Stimulated activated CD8-positive, alpha-beta memory T cell treated with anti-CD3 and anti-CD28 coated beads, Interleukin-12 subunit alpha, Interleukin-12 subunit beta, amount 100 ng/mL, for 4 hours (primary cell): ENCODE measurements at regions not wholly inside any gene's neighbourhood (a gene's known extent, or its start where the extent isn't known, plus 50 kb on each side); places are given as distances from the start of the nearest gene placed in this dataset.
"Not testable (repeated sequence)": the region's sequence is repeated elsewhere in the genome, so short reads cannot be mapped to it uniquely, and the experiment has no call there.

Experiments
- DNase-seq: peaks from one replicate; pipeline ENCODE4 v3.0.0-alpha.2; 2020; ENCODE audit warnings: low read depth

- DNase-seq, result not testable (repeated sequence)
Measured at GRCh38 chr16:65356721-65357120, 234.9 kb upstream of the CDH11 start.

DNA sequence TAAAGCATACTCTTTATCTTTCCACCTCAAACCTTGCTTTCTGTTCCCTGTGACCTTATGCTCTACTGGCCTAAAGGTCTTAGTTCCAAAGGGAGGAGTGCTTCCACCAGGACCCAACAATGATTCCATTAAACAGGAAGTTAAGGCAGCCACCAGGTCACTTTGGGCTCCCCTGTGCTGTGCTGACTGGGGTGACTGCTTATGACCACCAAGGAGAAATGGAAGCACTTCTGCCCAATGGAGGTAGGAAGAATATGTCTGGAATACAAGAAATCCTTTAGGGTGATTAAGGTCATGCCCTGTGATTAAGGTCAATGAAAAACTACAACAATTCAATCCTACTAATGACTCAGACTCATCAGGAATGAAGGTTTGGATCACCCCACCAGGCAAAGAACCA lies 233.8 kb upstream of the CDH11 start:
- no peak for DNase-seq

- no peak for DNase-seq
Measured at GRCh38 chr16:65353183-65353582, 231.3 kb upstream of the CDH11 start.

DNA sequence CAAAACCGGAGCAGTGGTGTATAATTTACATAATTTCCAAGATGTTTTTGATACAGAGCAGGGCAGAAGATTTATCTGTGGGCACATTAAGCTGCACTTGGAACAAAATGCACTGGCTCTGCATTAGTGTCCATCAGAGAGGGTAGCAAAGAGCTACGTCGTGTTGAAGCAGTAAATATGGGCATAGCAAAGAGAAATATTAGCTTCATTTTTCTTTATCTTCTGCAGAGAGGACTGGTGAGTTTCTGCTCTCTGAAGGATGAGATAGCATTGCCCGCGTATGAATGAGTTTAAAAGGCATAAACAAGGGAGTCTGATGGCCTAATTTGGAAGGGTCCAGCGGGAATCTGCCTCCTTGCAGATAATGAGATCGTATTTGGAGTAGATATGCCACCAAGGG lies 227.8 kb upstream of the CDH11 start:
- DNase-seq, result no peak

- DNase-seq, result no peak
Measured at GRCh38 chr16:65343556-65343955, 221.7 kb upstream of the CDH11 start.

DNA sequence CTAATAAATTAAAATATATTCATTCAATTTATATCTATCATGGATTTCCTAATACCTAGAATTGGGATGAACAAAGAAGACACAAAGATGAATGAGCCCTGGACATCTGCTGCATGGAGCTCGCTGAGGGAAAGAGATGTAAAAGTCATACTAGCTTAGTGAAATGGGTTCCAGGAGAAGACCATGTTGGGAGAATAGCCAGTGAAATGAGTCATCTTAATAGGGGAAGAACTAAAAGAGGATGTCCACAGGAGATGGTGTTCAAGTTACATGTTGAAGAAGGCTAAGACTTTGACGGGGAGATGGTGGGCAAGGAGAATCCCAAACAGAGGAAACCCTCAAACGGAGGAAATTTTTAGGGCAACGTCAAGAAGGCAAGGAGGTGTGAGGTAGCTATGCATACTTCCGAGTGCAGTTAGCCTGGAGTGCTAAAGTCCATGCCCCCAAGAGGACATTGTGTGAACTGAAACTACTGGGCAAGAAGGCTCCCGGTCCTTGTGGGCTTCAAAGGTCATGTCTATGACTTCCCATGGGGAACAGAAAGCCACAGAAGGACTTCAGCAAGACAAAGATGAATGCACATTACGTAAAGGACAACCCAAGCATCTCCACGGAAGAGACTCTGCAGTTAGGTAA lies 220.5 kb upstream of the CDH11 start:
- DNase-seq, result no peak

GRCh38 chr16:65339062-65339461 lies 217.2 kb upstream of the CDH11 start:
- no peak for DNase-seq

- DNase-seq, result no peak
Measured at GRCh38 chr16:65336160-65336559, 214.3 kb upstream of the CDH11 start.

DNA sequence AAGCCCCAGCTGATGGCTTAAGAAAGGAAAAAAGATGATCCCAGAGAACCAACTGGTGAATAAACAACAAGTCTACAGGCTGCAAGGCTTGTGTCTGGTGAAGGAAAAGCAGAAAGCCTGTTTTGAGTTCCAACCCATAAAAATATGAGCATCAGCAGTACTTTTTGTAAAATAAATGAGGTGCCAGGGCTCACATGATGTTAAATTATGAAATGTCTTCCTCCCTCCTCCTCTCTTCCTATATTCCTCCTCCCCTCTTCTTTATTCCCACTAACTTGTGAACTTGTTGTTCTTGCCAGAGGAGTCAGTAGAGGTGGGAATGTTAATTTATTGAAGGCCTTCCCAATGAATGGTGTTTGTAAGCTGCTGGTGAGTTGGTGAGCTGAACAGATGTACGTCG lies 212.2 kb upstream of the CDH11 start:
- DNase-seq, result no peak

DNA sequence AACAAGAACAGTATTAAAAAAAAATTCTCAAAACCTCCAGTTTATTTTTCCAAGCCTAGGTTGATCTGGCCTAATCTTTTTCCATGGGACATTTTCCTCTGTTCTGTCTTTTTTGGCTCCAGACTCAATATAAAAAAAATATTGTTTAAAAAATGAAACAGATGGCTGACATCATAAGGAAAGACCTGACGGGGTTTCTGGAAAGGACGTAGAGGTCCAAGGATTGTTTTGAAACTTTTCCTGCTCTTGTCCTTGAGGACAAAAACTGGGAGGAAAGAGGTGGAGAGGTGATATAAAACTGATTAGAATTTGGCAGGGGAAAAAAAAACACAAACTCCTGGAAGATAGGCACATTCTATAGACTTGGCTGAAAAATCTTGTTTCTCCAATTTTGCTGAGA lies 211.4 kb upstream of the CDH11 start:
- DNase-seq, result no peak

DNA sequence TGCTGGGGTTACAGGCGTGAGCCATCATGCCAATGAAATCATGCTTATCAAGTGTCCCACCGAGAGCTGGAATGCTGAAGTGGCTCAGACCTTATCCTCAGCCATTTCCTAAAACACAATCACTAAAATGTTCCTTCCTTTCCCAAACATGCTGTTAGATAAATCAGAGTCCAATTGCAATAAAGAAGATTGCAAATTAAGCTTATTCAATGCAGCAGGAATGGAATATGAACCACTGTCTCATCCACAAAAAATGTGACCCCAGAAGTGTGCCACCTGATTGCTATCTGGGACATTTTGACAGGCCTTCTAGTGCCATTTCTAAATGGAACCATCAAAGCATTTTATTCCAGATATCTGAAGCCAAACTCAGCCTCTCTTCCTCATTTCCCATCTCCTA lies 205.5 kb upstream of the CDH11 start:
- DNase-seq, result no peak

DNA sequence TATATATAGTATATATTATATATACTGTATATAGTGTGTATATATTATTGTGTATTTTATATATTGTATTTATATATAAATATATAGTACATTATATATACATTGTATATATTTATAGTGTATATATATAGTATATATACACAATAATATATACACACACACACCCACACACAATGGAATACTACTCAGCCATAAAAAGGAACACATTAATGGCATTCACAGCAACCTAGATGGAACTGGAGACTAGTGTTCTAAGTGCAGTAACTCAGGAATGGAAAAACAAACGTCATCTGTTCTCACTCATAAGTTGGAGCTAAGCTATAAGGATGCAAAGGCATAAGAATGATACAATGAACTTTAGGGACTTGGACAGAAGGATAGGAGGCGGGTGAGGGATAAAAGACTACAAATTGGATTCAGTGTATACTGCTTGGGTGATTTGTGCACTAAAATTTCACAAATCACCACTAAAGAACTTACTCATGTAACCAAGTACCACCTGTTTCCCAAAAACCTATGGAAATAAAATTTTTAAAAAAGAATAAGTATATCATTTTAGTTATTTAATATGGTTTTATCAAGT lies 201.9 kb upstream of the CDH11 start:
- DNase-seq, result no peak

GRCh38 chr16:65319621-65320231 lies 197.9 kb upstream of the CDH11 start:
- DNase-seq, result no peak

- no peak for DNase-seq
Measured at GRCh38 chr16:65318590-65319257, 196.9 kb upstream of the CDH11 start.

DNA sequence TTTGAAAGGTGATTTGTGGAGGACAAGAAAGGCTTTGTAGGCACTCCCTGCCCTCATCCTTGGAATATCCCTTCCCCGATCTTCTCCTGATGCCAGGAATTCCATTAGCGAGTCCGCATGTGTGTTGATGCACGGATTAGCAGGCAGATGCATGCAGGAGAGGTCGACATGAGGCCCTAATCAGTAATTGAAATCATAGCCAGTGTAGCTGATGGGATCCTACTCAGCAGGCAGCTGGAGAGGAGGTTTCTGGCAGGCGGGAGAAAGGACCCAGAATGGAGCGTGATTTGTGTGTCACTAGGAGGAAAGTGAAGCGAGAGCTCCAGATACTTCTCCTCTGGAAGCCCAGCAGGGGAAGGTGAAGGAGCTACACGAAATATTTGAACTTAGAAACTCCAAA lies 196.3 kb upstream of the CDH11 start:
- no peak for DNase-seq

DNA sequence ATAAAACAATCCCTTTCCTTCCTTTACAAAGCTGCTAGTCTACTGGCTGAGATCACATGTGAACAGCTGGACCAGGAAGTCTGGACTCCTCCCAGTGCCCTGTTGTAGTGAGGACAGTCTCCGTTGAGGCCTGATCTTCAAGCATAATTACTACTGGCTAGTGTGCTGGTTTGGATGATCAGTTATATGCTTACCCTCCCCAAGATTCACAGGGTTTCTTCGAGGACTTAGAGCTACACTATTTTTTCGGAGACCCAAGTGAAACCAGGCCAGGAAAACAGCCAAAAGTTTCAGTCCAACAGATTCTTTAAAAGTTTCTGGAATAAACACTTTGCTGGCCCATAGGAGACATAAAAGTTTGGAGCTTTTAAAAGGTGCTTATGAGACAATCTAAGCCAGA lies 194.9 kb upstream of the CDH11 start:
- no peak for DNase-seq

DNA sequence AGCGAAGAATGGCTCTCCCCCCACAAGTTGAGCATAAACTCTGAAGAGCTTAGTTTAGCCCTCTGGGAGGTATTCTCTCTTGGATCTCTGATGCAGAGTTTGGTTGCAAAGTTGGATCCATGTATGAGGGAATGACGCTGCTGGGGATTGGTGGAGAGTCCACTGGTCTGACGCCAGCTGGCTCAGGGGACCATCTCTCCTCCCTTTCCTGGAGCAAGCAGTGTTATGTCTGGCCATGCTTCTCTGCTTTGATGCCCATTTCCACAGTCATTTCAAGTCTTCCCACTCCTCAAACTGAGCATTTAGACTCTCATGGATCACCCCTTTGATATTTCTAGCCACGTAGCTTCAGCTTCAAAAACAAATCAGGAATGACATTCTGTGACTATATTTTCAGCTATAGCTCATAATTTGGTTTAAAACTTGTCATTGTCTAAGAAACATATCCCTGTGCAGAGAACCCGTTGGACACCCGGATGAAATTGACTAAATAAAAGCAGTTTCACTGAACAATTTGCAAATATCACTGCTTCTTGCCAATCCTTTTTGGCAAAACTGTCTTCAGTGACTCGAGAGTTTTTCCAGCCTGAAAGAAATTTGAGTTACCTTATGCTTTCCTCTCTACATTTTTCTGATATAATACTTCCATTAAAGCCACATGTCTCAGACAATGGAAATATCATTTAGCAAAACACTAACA lies 193.4 kb upstream of the CDH11 start:
- DNase-seq, result no peak

GRCh38 chr16:65314627-65315008 lies 192.8 kb upstream of the CDH11 start:
- no peak for DNase-seq

- DNase-seq, result no peak
Measured at GRCh38 chr16:65313936-65314626, 192.2 kb upstream of the CDH11 start.

DNA sequence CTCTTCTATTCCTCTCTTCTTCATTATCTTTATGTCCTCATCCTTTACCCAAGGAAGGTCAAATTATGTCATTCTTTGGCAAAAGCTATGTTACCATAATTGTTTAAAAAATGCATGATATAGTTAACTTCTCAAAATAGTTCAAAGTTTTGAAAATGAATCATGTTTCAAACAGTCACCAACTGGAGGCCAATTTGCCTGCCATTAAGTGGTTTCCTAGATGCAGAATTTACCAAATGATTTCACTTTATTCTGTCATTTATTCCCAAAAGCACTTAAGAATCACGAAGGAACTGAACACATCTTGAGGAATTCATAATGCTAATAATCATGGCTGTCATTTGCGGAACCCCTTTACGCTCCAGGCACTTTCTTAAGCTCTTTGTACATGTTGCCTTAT lies 190.9 kb upstream of the CDH11 start:
- no peak for DNase-seq

DNA sequence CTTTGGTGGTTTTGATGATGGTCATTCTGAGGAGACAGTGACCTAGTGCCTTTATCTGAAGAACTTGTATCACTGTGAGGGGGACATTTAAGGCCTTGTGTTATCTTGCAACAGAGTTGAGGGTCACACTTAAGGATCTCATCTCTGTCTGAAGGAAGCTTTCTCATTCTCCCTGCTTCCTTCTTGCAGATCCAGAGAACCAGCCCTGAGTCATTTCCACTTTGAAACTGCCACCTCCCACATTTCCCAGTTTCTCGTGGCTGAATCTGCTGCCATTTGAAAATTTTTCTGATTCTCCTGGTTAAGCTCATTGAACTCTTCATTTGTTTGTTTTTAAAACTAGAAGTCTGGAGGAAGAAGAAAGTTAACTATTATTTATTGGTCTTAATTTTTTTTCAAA lies 190.2 kb upstream of the CDH11 start:
- DNase-seq, result no peak

DNA sequence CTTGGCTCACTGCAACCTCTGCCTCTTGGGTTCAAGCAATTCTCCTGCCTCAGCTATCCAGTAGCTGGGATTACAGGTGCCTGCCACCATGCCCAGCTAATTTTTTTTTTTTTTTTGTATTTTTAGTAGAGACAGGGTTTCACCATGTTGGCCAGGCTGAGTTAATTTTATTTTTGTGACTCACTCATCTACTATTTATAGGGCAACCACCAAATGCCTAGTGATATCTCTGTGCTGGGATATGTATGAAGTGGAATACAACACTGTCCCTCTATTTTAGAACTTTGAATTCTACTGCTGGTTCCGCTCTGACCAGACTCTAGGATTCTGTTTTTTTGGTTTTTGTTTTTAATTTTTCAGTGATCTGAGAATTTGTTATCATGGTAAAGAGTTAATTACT lies 188.6 kb upstream of the CDH11 start:
- not testable (repeated sequence) for DNase-seq
